Endodermal cell (in vitro differentiated cells): ENCODE measurements at regions not wholly inside any gene's neighbourhood (a gene's known extent, or its start where the extent isn't known, plus 50 kb on each side); places are given as distances from the start of the nearest gene placed in this dataset.

Experiments
- DNase-seq: peaks from one replicate; pipeline ENCODE4 v3.0.0-alpha.2; 2017
- H3K27ac ChIP-seq: 2 replicates; pipeline ENCODE4 v1.5.1; 2013; ENCODE audit warnings: mild to moderate bottlenecking, low read depth, low read length, moderate library complexity
- H3K27me3 ChIP-seq: 2 replicates; pipeline ENCODE4 v1.6.1; 2013; ENCODE audit warnings: mild to moderate bottlenecking, low read length, moderate library complexity; ENCODE audit not compliant: insufficient read depth, control insufficient read depth, poor library complexity, severe bottlenecking
- H3K36me3 ChIP-seq: 2 replicates; pipeline ENCODE4 v1.7.0; 2013; ENCODE audit warnings: mild to moderate bottlenecking, low read length, moderate library complexity; ENCODE audit not compliant: control insufficient read depth, insufficient read depth
- H3K4me1 ChIP-seq: one replicate; pipeline ENCODE4 v1.7.0; 2013; ENCODE audit warnings: low read length; ENCODE audit not compliant: control insufficient read depth, insufficient read depth
- H3K4me3 ChIP-seq: 2 replicates; pipeline ENCODE4 v1.5.1; 2013; ENCODE audit warnings: mild to moderate bottlenecking, low read length, moderate library complexity
- H3K9ac ChIP-seq: 2 replicates; pipeline ENCODE4 v1.6.1; 2013; ENCODE audit warnings: mild to moderate bottlenecking, low read length, moderate library complexity; ENCODE audit not compliant: poor library complexity, severe bottlenecking; ENCODE audit errors: extremely low read depth
- H3K9me3 ChIP-seq: 2 replicates; pipeline ENCODE4 v1.6.1; 2013; ENCODE audit warnings: mild to moderate bottlenecking, low read length, moderate library complexity; ENCODE audit not compliant: control insufficient read depth
- H3K27ac Mint-ChIP-seq: 2 replicates; pipeline ENCODE4 v1.8.0; 2020; ENCODE audit warnings: mixed read lengths
- H3K27me3 Mint-ChIP-seq: 2 replicates; pipeline ENCODE4 v1.8.0; 2021; ENCODE audit warnings: mild to moderate bottlenecking, mixed read lengths; ENCODE audit not compliant: insufficient read depth
- H3K36me3 Mint-ChIP-seq: 2 replicates; pipeline ENCODE4 v1.8.0; 2020; ENCODE audit warnings: low read depth, mixed read lengths
- H3K4me1 Mint-ChIP-seq: 2 replicates; pipeline ENCODE4 v1.8.0; 2020; ENCODE audit warnings: mixed read lengths
- H3K4me3 Mint-ChIP-seq: 2 replicates; pipeline ENCODE4 v1.8.0; 2020; ENCODE audit warnings: mild to moderate bottlenecking, moderate library complexity, mixed read lengths
- H3K9me3 Mint-ChIP-seq: 2 replicates; pipeline ENCODE4 v1.8.0; 2020; ENCODE audit warnings: mild to moderate bottlenecking, mixed read lengths
- CTCF ChIP-seq: fragments of 200-600 bp; sonication (generic); conservative IDR thresholded peaks from 2 replicates; pipeline ENCODE4 v1.5.0; 2021; ENCODE audit warnings: antibody characterized with exemption, mild to moderate bottlenecking
- WGBS, 2 experiments: methylation state at CpG; one replicate each; pipeline versions ENCODE4 v1.1.5 to v1.1.7; 2013; ENCODE audit warnings: missing lambda C conversion rate in 2 of 2, mixed read lengths in 1 of 2; ENCODE audit not compliant: insufficient coverage in 1 of 2, insufficient read length in 1 of 2; 5-methylcytosine and 5-hydroxymethylcytosine counted together

GRCh38 chr10:128924918-128925317, 542.1 kb upstream of the MGMT start:
- Mint-ChIP-seq H3K36me3 (no peaks in the 10 kb centered on the region), H3K4me3 (no peak overlapping the region), H3K4me1 (no peaks in the 10 kb centered on the region), H3K9me3 (no peaks in the 10 kb centered on the region), H3K27me3 (no peaks in the 10 kb centered on the region), H3K27ac (no peak overlapping the region)
- TF ChIP-seq CTCF, result no peak
- no peak overlapping the region for H3K9ac ChIP-seq
- H3K4me1 ChIP-seq, result no peaks in the 10 kb centered on the region
- 80 to 92% methylated on average over 4 of the region's 4 CpGs for WGBS, 2 experiments
- H3K27ac ChIP-seq, result no peak overlapping the region
- H3K36me3 ChIP-seq, result no peaks in the 10 kb centered on the region
- H3K4me3 ChIP-seq, result no peak overlapping the region
- no peaks in the 10 kb centered on the region for H3K9me3 ChIP-seq
- no peak for DNase-seq
- H3K27me3 ChIP-seq, result no peaks in the 10 kb centered on the region

- no peaks in the 10 kb centered on the region for H3K9me3 ChIP-seq
- H3K4me1 ChIP-seq, result no peaks in the 10 kb centered on the region
- H3K4me1 Mint-ChIP-seq, result no peaks in the 10 kb centered on the region
- no peaks in the 10 kb centered on the region for H3K27me3 Mint-ChIP-seq
- H3K27ac Mint-ChIP-seq, result no peak overlapping the region
- no peaks in the 10 kb centered on the region for H3K36me3 ChIP-seq
- TF ChIP-seq CTCF, result no peak
- H3K4me3 ChIP-seq, result no peak overlapping the region
- no peak overlapping the region for H3K27ac ChIP-seq
- no peaks in the 10 kb centered on the region for H3K9me3 Mint-ChIP-seq
- WGBS, 2 experiments, result 95% methylated on average over 11 of the region's 11 CpGs
- no peaks in the 10 kb centered on the region for H3K36me3 Mint-ChIP-seq
- DNase-seq, result no peak
- no peak overlapping the region for H3K4me3 Mint-ChIP-seq
- H3K27me3 ChIP-seq, result no peaks in the 10 kb centered on the region
- H3K9ac ChIP-seq, result no peak overlapping the region
These were observed 540.3 kb upstream of the MGMT start for GRCh38 chr10:128926711-128927110.

GRCh38 chr10:128927497-128928161, 539.4 kb upstream of the MGMT start:
- Histone ChIP-seq H3K9ac (no peak overlapping the region), H3K4me3 (no peak overlapping the region), H3K4me1 (no peaks in the 10 kb centered on the region), H3K36me3 (no peaks in the 10 kb centered on the region), H3K27me3 (no peaks in the 10 kb centered on the region), H3K27ac (no peak overlapping the region), H3K9me3 (no peaks in the 10 kb centered on the region)
- Mint-ChIP-seq H3K36me3 (no peaks in the 10 kb centered on the region), H3K4me1 (no peaks in the 10 kb centered on the region), H3K9me3 (no peaks in the 10 kb centered on the region), H3K27ac (no peak overlapping the region), H3K27me3 (no peaks in the 10 kb centered on the region), H3K4me3 (no peak overlapping the region)
- 91 to 93% methylated on average over 15 to 20 of the region's 20 CpGs for WGBS, 2 experiments
- DNase-seq, result no peak
- TF ChIP-seq CTCF, result no peak
